HepG2 (cell line): ENCODE measurements at regions not wholly inside any gene's neighbourhood (a gene's known extent, or its start where the extent isn't known, plus 50 kb on each side); places are given as distances from the start of the nearest gene placed in this dataset.

Experiments
- FOXA1 ChIP-seq, 2 experiments: fragments of 450-650 bp in 1 of 2; sonication (generic) in 1 of 2; formaldehyde crosslinking in 1 of 2; IDR thresholded peaks; 2 replicates each; pipeline versions ENCODE4 v1.4.0 to v1.6.1; 2016 to 2020; ENCODE audit warnings: missing genetic modification reagents in 1 of 2
- HMGA1 ChIP-seq: sonication (generic); formaldehyde crosslinking; conservative IDR thresholded peaks from 2 replicates; pipeline ENCODE4 v1.4.0; 2020; ENCODE audit warnings: missing genetic modification reagents
- SATB2 ChIP-seq: sonication (generic); formaldehyde crosslinking; IDR thresholded peaks from 2 replicates; pipeline ENCODE4 v1.5.0; 2020; ENCODE audit warnings: missing genetic modification reagents
- SIX1 ChIP-seq: sonication (generic); formaldehyde crosslinking; IDR thresholded peaks from 2 replicates; pipeline ENCODE4 v1.4.0; 2020; ENCODE audit warnings: missing genetic modification reagents, borderline replicate concordance
- SMAD9 ChIP-seq: sonication (generic); formaldehyde crosslinking; IDR thresholded peaks from 2 replicates; pipeline ENCODE4 v1.5.1; 2020; ENCODE audit warnings: mild to moderate bottlenecking, missing genetic modification reagents
- ZFP37 ChIP-seq: sonication (generic); formaldehyde crosslinking; IDR thresholded peaks from 2 replicates; pipeline ENCODE4 v1.4.0; 2020; ENCODE audit warnings: missing genetic modification reagents, borderline replicate concordance
- ZNF761 ChIP-seq: sonication (generic); formaldehyde crosslinking; conservative IDR thresholded peaks from 2 replicates; pipeline ENCODE4 v1.4.0; 2020; ENCODE audit warnings: mild to moderate bottlenecking, missing genetic modification reagents
- TF ChIP-seq, protein P1 (sequence below): sonication (generic); formaldehyde crosslinking; IDR thresholded peaks from 2 replicates; pipeline ENCODE4 v1.4.0; 2020; ENCODE audit warnings: missing genetic modification reagents, low read depth, mild to moderate bottlenecking, borderline replicate concordance
- TF ChIP-seq, protein P2 (sequence below): sonication (generic); formaldehyde crosslinking; conservative IDR thresholded peaks from 2 replicates; pipeline ENCODE4 v1.4.0; 2020; ENCODE audit warnings: missing genetic modification reagents
- TF ChIP-seq, protein P3 (sequence below): sonication (generic); formaldehyde crosslinking; IDR thresholded peaks from 2 replicates; pipeline ENCODE4 v1.4.0; 2020; ENCODE audit warnings: missing genetic modification reagents, borderline replicate concordance
- TF ChIP-seq, protein P4 (sequence below): sonication (generic); formaldehyde crosslinking; conservative IDR thresholded peaks from 2 replicates; pipeline ENCODE4 v1.4.0; 2020; ENCODE audit warnings: mild to moderate bottlenecking, missing genetic modification reagents, moderate library complexity
- TF ChIP-seq, protein P5 (sequence below): sonication (generic); formaldehyde crosslinking; IDR thresholded peaks from 2 replicates; pipeline ENCODE4 v1.9.0; 2022; ENCODE audit warnings: missing genetic modification reagents, mild to moderate bottlenecking, borderline replicate concordance

DNA sequence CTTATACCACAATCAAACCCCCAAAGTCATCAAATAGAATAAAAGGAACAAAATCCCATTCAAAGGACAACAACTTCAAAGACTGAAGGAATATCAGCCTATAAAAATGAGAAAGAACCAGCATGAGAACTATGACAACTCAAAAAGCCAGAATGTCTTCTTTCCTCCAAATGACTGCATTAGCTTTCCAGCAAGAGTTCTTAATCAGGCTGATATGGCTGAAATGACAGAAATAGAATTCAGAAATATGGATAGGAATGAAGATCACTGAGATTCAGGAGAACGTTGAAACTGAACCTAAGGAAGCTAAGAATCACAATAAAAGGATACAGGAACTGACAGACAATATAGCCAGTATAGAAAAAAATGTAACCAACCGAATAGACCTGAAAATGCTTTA is 109.5 kb downstream of the SINHCAF start (continued):
- TF ChIP-seq HMGA1 (CRISPR knock-in tag): no peak
- TF ChIP-seq SMAD9 (CRISPR knock-in tag): no peak
- TF ChIP-seq, protein P1, sequence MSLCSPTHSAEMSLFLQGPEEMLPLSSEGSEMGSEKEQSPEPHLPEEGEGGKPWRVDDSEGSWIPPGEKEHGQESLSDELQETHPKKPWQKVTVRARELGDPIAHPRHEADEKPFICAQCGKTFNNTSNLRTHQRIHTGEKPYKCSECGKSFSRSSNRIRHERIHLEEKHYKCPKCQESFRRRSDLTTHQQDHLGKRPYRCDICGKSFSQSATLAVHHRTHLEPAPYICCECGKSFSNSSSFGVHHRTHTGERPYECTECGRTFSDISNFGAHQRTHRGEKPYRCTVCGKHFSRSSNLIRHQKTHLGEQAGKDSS (CRISPR knock-in tag): no peak
- TF ChIP-seq FOXA1 (IDR thresholded peaks at IDR 0.05): no peak
- TF ChIP-seq FOXA1 (CRISPR knock-in tag; IDR thresholded peaks at IDR 0.05): no peak
- TF ChIP-seq, protein P2, sequence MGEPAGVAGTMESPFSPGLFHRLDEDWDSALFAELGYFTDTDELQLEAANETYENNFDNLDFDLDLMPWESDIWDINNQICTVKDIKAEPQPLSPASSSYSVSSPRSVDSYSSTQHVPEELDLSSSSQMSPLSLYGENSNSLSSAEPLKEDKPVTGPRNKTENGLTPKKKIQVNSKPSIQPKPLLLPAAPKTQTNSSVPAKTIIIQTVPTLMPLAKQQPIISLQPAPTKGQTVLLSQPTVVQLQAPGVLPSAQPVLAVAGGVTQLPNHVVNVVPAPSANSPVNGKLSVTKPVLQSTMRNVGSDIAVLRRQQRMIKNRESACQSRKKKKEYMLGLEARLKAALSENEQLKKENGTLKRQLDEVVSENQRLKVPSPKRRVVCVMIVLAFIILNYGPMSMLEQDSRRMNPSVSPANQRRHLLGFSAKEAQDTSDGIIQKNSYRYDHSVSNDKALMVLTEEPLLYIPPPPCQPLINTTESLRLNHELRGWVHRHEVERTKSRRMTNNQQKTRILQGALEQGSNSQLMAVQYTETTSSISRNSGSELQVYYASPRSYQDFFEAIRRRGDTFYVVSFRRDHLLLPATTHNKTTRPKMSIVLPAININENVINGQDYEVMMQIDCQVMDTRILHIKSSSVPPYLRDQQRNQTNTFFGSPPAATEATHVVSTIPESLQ: no peak
- no peak for TF ChIP-seq ZFP37 (CRISPR knock-in tag)
- TF ChIP-seq, protein P3, sequence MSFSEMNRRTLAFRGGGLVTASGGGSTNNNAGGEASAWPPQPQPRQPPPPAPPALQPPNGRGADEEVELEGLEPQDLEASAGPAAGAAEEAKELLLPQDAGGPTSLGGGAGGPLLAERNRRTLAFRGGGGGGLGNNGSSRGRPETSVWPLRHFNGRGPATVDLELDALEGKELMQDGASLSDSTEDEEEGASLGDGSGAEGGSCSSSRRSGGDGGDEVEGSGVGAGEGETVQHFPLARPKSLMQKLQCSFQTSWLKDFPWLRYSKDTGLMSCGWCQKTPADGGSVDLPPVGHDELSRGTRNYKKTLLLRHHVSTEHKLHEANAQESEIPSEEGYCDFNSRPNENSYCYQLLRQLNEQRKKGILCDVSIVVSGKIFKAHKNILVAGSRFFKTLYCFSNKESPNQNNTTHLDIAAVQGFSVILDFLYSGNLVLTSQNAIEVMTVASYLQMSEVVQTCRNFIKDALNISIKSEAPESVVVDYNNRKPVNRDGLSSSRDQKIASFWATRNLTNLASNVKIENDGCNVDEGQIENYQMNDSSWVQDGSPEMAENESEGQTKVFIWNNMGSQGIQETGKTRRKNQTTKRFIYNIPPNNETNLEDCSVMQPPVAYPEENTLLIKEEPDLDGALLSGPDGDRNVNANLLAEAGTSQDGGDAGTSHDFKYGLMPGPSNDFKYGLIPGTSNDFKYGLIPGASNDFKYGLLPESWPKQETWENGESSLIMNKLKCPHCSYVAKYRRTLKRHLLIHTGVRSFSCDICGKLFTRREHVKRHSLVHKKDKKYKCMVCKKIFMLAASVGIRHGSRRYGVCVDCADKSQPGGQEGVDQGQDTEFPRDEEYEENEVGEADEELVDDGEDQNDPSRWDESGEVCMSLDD (CRISPR knock-in tag): no peak
- no peak for TF ChIP-seq SIX1 (CRISPR knock-in tag)
- TF ChIP-seq SATB2 (CRISPR knock-in tag): no peak
- TF ChIP-seq, protein P4, sequence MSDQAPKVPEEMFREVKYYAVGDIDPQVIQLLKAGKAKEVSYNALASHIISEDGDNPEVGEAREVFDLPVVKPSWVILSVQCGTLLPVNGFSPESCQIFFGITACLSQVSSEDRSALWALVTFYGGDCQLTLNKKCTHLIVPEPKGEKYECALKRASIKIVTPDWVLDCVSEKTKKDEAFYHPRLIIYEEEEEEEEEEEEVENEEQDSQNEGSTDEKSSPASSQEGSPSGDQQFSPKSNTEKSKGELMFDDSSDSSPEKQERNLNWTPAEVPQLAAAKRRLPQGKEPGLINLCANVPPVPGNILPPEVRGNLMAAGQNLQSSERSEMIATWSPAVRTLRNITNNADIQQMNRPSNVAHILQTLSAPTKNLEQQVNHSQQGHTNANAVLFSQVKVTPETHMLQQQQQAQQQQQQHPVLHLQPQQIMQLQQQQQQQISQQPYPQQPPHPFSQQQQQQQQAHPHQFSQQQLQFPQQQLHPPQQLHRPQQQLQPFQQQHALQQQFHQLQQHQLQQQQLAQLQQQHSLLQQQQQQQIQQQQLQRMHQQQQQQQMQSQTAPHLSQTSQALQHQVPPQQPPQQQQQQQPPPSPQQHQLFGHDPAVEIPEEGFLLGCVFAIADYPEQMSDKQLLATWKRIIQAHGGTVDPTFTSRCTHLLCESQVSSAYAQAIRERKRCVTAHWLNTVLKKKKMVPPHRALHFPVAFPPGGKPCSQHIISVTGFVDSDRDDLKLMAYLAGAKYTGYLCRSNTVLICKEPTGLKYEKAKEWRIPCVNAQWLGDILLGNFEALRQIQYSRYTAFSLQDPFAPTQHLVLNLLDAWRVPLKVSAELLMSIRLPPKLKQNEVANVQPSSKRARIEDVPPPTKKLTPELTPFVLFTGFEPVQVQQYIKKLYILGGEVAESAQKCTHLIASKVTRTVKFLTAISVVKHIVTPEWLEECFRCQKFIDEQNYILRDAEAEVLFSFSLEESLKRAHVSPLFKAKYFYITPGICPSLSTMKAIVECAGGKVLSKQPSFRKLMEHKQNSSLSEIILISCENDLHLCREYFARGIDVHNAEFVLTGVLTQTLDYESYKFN (CRISPR knock-in tag): no peak
- no peak for TF ChIP-seq ZNF761 (CRISPR knock-in tag)
- TF ChIP-seq, protein P5, sequence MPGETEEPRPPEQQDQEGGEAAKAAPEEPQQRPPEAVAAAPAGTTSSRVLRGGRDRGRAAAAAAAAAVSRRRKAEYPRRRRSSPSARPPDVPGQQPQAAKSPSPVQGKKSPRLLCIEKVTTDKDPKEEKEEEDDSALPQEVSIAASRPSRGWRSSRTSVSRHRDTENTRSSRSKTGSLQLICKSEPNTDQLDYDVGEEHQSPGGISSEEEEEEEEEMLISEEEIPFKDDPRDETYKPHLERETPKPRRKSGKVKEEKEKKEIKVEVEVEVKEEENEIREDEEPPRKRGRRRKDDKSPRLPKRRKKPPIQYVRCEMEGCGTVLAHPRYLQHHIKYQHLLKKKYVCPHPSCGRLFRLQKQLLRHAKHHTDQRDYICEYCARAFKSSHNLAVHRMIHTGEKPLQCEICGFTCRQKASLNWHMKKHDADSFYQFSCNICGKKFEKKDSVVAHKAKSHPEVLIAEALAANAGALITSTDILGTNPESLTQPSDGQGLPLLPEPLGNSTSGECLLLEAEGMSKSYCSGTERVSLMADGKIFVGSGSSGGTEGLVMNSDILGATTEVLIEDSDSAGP (CRISPR knock-in tag): no peak
